Right cardiac atrium (tissue), 5 donors: ENCODE measurements at regions not wholly inside any gene's neighbourhood (a gene's known extent, or its start where the extent isn't known, plus 50 kb on each side); places are given as distances from the start of the nearest gene placed in this dataset.

Experiments
- ATAC-seq, 2 donors: fragments of 200-7000 bp; cut with Tn5 transposase; one replicate each; pipeline versions ENCODE4 v1.8.0 to v1.9.1; 2020; ENCODE audit warnings: moderate library complexity in 2 of 2, mild to moderate bottlenecking in 1 of 2
- DNase-seq, 3 donors: peaks; one replicate each; pipeline ENCODE4 v3.0.0-alpha.2; 2020
- H3K27ac ChIP-seq: one replicate; pipeline ENCODE4 v1.5.1; 2013; ENCODE audit warnings: mild to moderate bottlenecking, low read length, control low read depth, moderate library complexity
- H3K27me3 ChIP-seq: one replicate; pipeline ENCODE4 v1.6.1; 2013; ENCODE audit not compliant: control insufficient read depth, insufficient read depth
- H3K4me1 ChIP-seq: one replicate; pipeline ENCODE4 v1.6.1; 2013; ENCODE audit warnings: low read length; ENCODE audit not compliant: control insufficient read depth, insufficient read depth
- H3K4me3 ChIP-seq: one replicate; pipeline ENCODE4 v1.5.1; 2013; ENCODE audit warnings: low read length, control low read depth
- H3K9me3 ChIP-seq: one replicate; pipeline ENCODE4 v1.6.1; 2013; ENCODE audit warnings: low read length; ENCODE audit not compliant: control insufficient read depth
- WGBS: extraction: QIAGEN DNeasy Blood & Tissue Kit; methylation state at CpG from one replicate; pipeline ENCODE4 v1.1.7; 2013; 5-methylcytosine and 5-hydroxymethylcytosine counted together
- intact Hi-C, 4 donors: fragments of 100-400 bp; cut with DNase I; formaldehyde crosslinking; loops; one replicate each; pipeline versions ENCODE4 v1.11.0 to v1.14.0; 2022 to 2023
- donor health status: healthy with polysubstance abuse.
- donor health status: DM: no; HTN: yes; CAD: no.
- donor health status: DM: no; HTN: no; CAD: no.
- donor health status: DM: no; HTN: yes; CAD: no; lungs with severe emphysema.
- donor health status: DM: yes; HTN: yes; CAD: no.

DNA sequence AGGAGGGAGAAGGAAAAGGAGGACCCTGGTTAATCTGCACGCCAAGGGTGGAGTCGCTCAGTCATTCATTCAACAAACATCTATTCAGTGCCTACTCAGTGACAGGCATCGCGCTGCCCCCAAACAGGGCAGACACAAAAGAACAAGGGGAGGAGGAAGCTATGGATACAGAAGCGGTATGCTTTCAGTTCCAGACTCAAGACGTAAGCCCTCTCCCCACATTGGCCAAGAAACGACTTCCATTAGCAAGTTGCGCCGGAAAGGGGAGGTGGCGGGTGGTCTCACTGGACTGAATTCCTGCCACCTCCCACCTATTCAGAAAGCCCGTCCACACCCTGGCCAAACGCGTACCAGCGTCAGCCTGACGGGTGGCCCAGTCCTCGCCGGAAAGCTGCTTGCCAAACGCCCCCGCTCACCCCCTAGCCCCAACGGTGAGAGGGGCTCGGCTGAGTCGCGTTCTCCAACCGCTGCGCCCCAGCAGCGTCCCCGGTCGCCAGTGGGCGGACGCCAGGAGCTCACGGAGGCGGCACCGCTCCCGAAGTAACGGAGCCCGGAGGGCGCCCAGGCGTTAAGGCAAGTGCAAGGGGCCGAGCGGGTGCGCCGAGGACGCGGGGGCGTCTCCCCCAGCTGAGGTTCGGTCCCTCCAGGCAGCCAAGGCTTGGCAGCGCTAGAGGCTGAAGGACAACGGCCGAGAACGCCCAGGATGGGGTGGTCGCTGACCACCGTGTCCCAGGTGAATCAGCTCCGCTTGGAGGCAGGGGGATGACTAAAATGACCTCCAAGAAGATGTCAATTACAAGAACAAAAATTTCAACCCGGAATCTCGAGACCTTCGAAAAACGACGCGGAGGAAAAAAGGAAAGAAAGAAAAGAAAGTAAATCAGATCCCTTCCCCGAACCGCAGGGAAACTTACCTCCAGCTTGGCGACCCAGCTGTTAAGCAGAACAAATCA is 470.7 kb downstream of the SOX9 start:
- H3K4me1 ChIP-seq = no peaks in the 10 kb centered on the region
- H3K27me3 ChIP-seq = no peaks in the 10 kb centered on the region
- H3K27ac ChIP-seq = no peak overlapping the region
- H3K4me3 ChIP-seq = peak overlapping the region; percentile 59
- intact Hi-C loops = no loop called here
- WGBS = 3% methylated on average over 62 of the region's 62 CpGs
- DNase-seq = peak in 2 of 3 donors; percentile 27 to 66
- ATAC-seq = peak; percentile 11 to 42
- no peaks in the 10 kb centered on the region for H3K9me3 ChIP-seq

DNA sequence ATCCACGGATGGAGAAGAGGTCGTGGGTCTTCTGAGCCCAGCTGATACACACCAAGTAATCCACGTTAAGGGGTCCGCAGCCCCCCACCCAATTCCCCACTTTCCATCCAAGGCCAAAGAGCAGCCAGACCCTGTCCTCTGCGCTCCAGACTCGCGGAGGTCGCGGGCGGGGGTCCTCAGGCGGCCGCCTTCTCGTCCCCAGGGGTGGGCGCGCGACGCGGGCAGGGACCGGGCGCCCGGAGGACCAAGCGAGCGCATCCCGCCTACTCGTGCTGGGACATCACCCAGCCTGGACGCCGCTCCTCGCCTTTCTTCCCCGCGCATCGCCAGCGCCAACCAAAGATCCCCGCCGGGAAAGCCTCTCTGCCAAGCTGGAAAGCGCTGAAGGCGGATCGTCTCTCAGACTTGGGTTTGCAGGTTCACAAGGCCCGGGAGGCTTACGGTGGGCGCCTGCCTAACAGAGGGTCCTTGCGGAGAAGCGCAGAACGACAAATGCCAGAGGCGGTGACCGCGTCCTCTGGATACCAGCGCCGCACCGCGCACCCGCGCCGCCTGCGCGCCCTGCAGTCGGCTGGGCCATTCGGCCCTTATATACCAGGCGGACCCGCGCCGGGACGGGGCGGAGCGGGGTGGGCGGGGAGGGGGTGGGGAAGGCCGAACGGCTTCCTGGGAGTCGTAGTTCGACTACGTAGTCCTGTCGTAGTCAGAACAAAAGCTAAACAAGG is 471.6 kb downstream of the SOX9 start:
- no peak overlapping the region for H3K27ac ChIP-seq
- WGBS = under 1% methylated on average over 71 of the region's 71 CpGs
- ATAC-seq = peak; percentile 94
- no peaks in the 10 kb centered on the region for H3K4me1 ChIP-seq
- DNase-seq = peak; percentile 68 to 88 (median 87)
- H3K4me3 ChIP-seq = peak overlapping the region; percentile 59
- no peaks in the 10 kb centered on the region for H3K27me3 ChIP-seq
- no peaks in the 10 kb centered on the region for H3K9me3 ChIP-seq
- intact Hi-C loops = no loop called here

DNA sequence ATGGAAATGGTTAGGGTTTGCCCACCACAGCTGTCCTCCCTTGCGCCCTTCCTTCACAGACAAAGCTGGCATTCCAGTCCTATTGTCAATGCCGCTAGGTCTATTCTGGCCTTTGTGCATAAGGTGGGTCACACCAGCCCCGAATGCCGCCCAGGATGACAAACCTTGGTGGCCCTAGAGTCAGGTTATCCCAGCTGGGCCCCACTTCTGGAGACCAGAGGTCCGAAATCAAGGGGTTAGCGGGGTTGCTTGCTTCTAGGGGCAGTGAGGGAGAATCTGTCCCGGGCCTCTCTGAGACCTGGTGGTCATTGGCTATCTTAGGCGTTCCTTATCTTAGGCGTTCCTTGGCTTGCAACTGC is 472.1 kb downstream of the SOX9 start:
- Histone ChIP-seq H3K27me3 (no peaks in the 10 kb centered on the region), H3K4me1 (no peaks in the 10 kb centered on the region), H3K27ac (no peak overlapping the region), H3K4me3 (no peak overlapping the region), H3K9me3 (no peaks in the 10 kb centered on the region)
- intact Hi-C loops = no loop called here
- DNase-seq (no peak), ATAC-seq (no peak)
- 81% methylated on average over 9 of the region's 9 CpGs for WGBS

DNA sequence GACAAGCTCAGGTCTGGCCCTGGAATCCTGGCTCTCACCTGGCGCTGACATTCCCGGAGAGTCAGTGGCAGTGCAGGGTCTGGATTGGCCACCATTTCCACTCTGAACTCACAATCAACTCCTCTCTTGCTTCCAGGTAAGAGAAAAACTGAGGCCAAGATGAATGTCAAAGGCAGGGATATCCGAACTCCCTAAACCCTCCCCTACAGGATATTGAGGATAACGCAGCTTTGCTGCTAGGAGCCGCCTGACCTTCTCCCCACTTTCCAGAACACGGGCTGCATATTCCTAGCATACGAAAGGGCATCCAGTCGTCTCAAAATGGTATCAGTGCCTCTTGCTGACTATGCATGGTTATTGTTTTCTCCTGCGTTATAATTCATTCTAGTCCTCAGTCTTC is 473.4 kb downstream of the SOX9 start:
- 64% methylated on average over 9 of the region's 9 CpGs for WGBS
- H3K27me3 ChIP-seq = no peaks in the 10 kb centered on the region
- no peaks in the 10 kb centered on the region for H3K9me3 ChIP-seq
- no peak overlapping the region for H3K4me3 ChIP-seq
- intact Hi-C loops = no loop called here
- H3K4me1 ChIP-seq = no peaks in the 10 kb centered on the region
- DNase-seq = no peak
- no peak for ATAC-seq
- H3K27ac ChIP-seq = no peak overlapping the region
